WTC11 (cell line): ENCODE measurements at regions not wholly inside any gene's neighbourhood (a gene's known extent, or its start where the extent isn't known, plus 50 kb on each side); places are given as distances from the start of the nearest gene placed in this dataset.

ENCODE experiments used
- CREB1 ChIP-seq: sonication (generic); formaldehyde crosslinking; IDR thresholded peaks from 2 replicates; pipeline ENCODE4 v1.8.0; 2023; ENCODE audit warnings: mild to moderate bottlenecking, missing genetic modification reagents
- ZNF121 ChIP-seq: sonication (generic); formaldehyde crosslinking; IDR thresholded peaks from 2 replicates; pipeline ENCODE4 v1.8.0; 2023; ENCODE audit warnings: missing genetic modification reagents
- TF ChIP-seq, protein P1 (sequence below): fragments of 200-600 bp; IDR thresholded peaks from 2 replicates; pipeline ENCODE4 v1.8.0; 2022; ENCODE audit warnings: antibody characterized with exemption
- TF ChIP-seq, protein P2 (sequence below): fragments of 250-450 bp; sonication (Bioruptor Pico); IDR thresholded peaks from 2 replicates; pipeline ENCODE4 v1.9.0; 2021; ENCODE audit warnings: moderate library complexity, mild to moderate bottlenecking, inconsistent platforms, borderline replicate concordance
- TF ChIP-seq, protein P3 (sequence below): sonication (generic); formaldehyde crosslinking; IDR thresholded peaks from 2 replicates; pipeline ENCODE4 v1.8.1; 2023; ENCODE audit warnings: mild to moderate bottlenecking, missing genetic modification reagents, borderline replicate concordance

DNA sequence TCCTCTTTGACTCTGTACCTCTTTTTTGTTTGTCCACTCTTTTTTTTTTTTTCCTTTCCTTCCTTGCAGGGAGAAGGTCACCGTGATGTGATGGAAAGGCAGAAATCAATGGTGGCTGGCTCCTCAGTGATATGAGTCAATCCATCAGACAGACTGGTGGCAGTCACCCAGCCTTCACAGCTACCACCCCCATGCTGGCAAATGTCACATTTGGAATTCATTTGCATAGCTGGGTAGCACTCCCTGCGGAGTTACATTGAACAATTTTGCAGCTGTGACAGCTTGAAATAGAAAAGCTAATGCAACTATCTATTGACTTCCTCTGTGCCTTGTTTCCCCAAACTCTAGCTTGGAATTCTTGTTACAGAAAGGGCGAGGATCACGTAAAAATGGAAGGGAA is 668.4 kb downstream of the C6orf118 start:
- TF ChIP-seq CREB1 (no peak), ZNF121 (no peak)
- TF ChIP-seq, protein P1, sequence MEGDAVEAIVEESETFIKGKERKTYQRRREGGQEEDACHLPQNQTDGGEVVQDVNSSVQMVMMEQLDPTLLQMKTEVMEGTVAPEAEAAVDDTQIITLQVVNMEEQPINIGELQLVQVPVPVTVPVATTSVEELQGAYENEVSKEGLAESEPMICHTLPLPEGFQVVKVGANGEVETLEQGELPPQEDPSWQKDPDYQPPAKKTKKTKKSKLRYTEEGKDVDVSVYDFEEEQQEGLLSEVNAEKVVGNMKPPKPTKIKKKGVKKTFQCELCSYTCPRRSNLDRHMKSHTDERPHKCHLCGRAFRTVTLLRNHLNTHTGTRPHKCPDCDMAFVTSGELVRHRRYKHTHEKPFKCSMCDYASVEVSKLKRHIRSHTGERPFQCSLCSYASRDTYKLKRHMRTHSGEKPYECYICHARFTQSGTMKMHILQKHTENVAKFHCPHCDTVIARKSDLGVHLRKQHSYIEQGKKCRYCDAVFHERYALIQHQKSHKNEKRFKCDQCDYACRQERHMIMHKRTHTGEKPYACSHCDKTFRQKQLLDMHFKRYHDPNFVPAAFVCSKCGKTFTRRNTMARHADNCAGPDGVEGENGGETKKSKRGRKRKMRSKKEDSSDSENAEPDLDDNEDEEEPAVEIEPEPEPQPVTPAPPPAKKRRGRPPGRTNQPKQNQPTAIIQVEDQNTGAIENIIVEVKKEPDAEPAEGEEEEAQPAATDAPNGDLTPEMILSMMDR = no peak
- TF ChIP-seq, protein P2, sequence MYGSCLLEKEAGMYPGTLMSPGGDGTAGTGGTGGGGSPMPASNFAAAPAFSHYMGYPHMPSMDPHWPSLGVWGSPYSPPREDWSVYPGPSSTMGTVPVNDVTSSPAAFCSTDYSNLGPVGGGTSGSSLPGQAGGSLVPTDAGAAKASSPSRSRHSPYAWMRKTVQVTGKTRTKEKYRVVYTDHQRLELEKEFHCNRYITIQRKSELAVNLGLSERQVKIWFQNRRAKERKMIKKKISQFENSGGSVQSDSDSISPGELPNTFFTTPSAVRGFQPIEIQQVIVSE (CRISPR knock-in tag) = no peak
- TF ChIP-seq, protein P3, sequence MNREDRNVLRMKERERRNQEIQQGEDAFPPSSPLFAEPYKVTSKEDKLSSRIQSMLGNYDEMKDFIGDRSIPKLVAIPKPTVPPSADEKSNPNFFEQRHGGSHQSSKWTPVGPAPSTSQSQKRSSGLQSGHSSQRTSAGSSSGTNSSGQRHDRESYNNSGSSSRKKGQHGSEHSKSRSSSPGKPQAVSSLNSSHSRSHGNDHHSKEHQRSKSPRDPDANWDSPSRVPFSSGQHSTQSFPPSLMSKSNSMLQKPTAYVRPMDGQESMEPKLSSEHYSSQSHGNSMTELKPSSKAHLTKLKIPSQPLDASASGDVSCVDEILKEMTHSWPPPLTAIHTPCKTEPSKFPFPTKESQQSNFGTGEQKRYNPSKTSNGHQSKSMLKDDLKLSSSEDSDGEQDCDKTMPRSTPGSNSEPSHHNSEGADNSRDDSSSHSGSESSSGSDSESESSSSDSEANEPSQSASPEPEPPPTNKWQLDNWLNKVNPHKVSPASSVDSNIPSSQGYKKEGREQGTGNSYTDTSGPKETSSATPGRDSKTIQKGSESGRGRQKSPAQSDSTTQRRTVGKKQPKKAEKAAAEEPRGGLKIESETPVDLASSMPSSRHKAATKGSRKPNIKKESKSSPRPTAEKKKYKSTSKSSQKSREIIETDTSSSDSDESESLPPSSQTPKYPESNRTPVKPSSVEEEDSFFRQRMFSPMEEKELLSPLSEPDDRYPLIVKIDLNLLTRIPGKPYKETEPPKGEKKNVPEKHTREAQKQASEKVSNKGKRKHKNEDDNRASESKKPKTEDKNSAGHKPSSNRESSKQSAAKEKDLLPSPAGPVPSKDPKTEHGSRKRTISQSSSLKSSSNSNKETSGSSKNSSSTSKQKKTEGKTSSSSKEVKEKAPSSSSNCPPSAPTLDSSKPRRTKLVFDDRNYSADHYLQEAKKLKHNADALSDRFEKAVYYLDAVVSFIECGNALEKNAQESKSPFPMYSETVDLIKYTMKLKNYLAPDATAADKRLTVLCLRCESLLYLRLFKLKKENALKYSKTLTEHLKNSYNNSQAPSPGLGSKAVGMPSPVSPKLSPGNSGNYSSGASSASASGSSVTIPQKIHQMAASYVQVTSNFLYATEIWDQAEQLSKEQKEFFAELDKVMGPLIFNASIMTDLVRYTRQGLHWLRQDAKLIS (CRISPR knock-in tag) = no peak
